ENCODE measurements at regions not wholly inside any gene's neighbourhood (a gene's known extent, or its start where the extent isn't known, plus 50 kb on each side); places are given as distances from the start of the nearest gene placed in this dataset.

DNA sequence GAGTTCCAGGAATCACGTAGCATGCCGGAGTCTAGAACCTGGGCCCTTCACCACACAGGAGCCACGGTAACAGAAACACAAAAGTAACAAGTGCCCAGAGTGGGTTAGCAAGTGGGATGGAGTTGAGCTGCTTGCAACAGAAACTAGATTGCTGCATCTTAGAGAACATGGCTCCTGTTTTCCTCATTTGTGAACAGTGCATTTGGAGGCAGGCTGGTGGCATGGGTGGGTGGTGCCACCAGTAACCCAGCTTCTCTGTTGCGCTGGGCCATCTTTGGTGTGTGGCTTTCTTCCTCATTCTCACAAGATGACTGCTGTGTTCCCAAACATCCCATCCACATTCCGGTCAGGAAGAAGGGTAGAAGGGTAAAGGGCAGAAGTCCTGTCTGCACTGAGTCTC lies 95.5 kb downstream of the KATNIP start:
- TF ChIP-seq CREB1 (IDR thresholded peaks at IDR 0.05; ENCODE audit: low read depth) = no peak
- TF ChIP-seq MAX (IDR thresholded peaks at IDR 0.05) = no peak
- TF ChIP-seq REST (IDR thresholded peaks at IDR 0.05; ENCODE audit: low read depth) = no peak
- TF ChIP-seq YY1 (IDR thresholded peaks at IDR 0.05; ENCODE audit: low read depth) = no peak
- TF ChIP-seq CEBPB (IDR thresholded peaks at IDR 0.05) = no peak
- no peak for TF ChIP-seq EP300 (IDR thresholded peaks at IDR 0.05; ENCODE audit: borderline replicate concordance)
